ENCODE measurements at regions not wholly inside any gene's neighbourhood (a gene's known extent, or its start where the extent isn't known, plus 50 kb on each side); places are given as distances from the start of the nearest gene placed in this dataset.
"Not testable (repeated sequence)": the region's sequence is repeated elsewhere in the genome, so short reads cannot be mapped to it uniquely, and the experiment has no call there.

DNA sequence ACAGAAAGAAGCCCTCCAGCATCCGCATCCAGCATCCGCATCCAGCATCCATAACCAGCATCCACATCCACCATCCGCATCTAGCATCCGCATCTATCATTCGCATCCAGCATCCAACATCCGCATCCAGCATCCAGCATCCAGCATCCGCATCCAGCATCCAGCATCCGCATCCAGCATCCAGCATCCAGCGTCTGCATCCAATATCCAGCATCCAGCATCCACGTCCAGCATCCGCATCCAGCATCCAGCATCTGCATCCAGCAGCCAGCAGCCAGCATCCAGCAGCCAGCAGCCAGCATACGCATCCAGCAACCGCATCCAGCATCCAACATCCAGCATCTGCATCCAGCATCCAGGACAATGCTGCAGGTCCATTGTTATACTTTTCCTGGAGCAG, 671.0 kb upstream of the C16orf82 start:
- Histone ChIP-seq H3K4me3 (ENCODE audit: low read length) (no peak overlapping the region), H3K27me3 (ENCODE audit: control insufficient read depth, insufficient read depth) (no peaks in the 10 kb centered on the region), H3K27ac (ENCODE audit: low read length) (no peak overlapping the region), H3K4me1 (ENCODE audit: control insufficient read depth, insufficient read depth, low read length) (no peaks in the 10 kb centered on the region), H3K9me3 (ENCODE audit: control insufficient read depth, low read length) (no peaks in the 10 kb centered on the region)
- 81% methylated on average over 13 of the region's 13 CpGs for WGBS
- DNase-seq, result no peak
- intact Hi-C loops (cut with DNase I), result no loop called here
- no peak for ATAC-seq

DNA sequence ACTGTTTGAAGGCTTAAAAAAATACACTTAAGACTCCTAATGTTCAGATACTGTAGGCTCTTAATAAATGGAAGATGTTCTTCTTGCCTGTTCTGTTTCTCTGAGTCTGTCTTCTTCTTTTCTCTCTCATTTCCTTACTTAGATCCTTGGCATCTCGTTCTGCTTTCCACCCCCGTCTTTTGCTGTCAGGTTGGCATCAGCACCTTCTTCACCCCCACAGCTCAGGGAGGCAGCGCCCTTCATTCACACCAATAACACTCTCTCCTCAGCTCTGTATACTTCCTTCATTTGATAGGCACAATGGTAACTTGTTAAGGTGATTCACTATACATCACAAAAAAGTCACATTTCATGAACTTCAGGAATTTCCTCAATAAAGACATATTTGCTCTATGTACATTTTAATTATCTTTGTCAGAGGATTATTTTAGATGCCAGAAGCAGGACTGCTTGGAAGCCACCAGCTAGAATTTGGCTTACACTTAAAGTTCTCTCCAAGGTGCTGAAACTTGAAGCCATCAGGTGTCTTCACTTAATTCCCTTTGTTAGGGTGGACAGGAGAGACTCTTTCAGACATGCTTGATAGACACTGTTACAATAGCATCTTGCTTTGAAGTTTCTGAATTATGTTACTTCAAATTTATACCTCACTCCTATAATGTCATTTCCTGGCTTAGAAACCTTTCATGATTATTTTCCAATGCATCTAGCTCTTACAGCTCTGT, 670.1 kb upstream of the C16orf82 start:
- 43% methylated on average over 3 of the region's 3 CpGs for WGBS
- no peak overlapping the region for H3K27ac ChIP-seq (ENCODE audit: low read length)
- DNase-seq (no peak), ATAC-seq (no peak)
- H3K4me3 ChIP-seq (ENCODE audit: low read length), result no peak overlapping the region
- intact Hi-C loops (cut with DNase I), result no loop called here
- H3K27me3 ChIP-seq (ENCODE audit: control insufficient read depth, insufficient read depth), result no peaks in the 10 kb centered on the region
- H3K9me3 ChIP-seq (ENCODE audit: control insufficient read depth, low read length), result no peaks in the 10 kb centered on the region
- no peaks in the 10 kb centered on the region for H3K4me1 ChIP-seq (ENCODE audit: control insufficient read depth, insufficient read depth, low read length)

DNA sequence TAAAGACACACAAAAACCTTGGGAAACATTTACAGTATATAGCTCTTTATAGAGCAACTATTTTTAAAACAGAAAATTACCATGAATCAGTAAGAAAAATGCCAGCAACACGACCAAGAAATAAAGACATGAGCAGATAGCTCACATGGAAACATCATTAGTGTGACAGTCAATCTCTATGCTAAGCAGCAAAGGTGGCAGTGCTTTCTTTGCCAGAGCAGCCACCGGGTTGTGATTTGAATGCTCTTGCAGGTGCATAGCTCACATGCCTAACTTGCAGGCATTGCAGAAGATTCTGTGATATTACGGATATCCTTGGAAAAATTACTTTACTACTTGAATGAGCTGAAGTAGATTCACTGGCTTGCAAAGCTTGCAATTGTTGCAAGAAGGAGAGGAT, 652.9 kb upstream of the C16orf82 start:
- H3K4me1 ChIP-seq (ENCODE audit: control insufficient read depth, insufficient read depth, low read length), result no peaks in the 10 kb centered on the region
- no peak overlapping the region for H3K4me3 ChIP-seq (ENCODE audit: low read length)
- H3K27ac ChIP-seq (ENCODE audit: low read length), result no peak overlapping the region
- DNase-seq, result no peak
- H3K9me3 ChIP-seq (ENCODE audit: control insufficient read depth, low read length), result no peaks in the 10 kb centered on the region
- no peak for ATAC-seq
- intact Hi-C loops (cut with DNase I), result no loop called here
- WGBS, result 55% methylated on average over 3 of the region's 3 CpGs
- H3K27me3 ChIP-seq (ENCODE audit: control insufficient read depth, insufficient read depth), result no peaks in the 10 kb centered on the region

DNA sequence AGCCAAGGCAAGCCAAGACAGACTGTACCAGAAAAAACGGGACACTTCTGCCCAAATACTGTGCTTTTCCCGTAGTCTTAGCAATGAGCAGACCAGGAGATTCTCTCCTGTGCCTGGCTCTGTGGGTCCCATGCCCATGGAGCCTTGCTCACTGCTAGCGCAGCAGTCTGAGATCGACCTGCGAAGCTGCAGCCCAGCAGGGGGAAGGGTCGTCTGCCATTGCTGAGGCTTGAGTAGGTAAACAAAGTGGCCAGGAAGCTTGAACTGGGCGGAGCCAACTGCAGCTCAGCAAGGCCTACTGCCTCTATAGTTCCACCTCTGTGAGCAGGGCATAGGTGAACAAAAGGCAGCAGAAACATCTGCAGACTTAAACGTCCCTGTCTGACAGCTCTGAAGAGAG, 647.3 kb upstream of the C16orf82 start:
- H3K27ac ChIP-seq (ENCODE audit: low read length); H3K4me3 ChIP-seq (ENCODE audit: low read length); ATAC-seq; H3K9me3 ChIP-seq (ENCODE audit: control insufficient read depth, low read length); H3K4me1 ChIP-seq (ENCODE audit: control insufficient read depth, insufficient read depth, low read length); H3K27me3 ChIP-seq (ENCODE audit: control insufficient read depth, insufficient read depth); intact Hi-C loops (cut with DNase I); DNase-seq: not testable (repeated sequence)
- 60% methylated on average over 8 of the region's 8 CpGs for WGBS

DNA sequence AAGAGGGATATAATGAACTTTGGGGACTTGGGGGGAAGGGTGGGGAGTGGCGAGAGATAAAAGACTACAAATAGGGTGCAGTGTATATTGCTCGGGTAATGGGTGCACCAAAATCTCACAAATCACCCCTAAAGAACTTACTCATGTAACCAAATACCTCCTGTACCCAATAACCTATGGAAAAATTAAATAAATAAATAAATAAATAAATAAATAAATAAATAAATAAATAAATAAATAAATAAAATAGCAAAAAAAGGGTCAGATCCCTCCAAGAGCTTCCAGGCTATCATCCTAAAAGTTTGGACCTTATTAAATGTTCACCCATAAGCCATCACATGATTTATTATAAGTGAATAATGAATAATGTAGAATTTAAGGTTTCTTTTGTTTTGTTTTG, 636.1 kb upstream of the C16orf82 start:
- H3K4me3 ChIP-seq (ENCODE audit: low read length), result no peak overlapping the region
- intact Hi-C loops (cut with DNase I), result no loop called here
- no peak overlapping the region for H3K27ac ChIP-seq (ENCODE audit: low read length)
- DNase-seq, result no peak
- ATAC-seq, result no peak
- no peaks in the 10 kb centered on the region for H3K4me1 ChIP-seq (ENCODE audit: control insufficient read depth, insufficient read depth, low read length)
- WGBS, result 81% methylated on average over 2 of the region's 2 CpGs
- peaks cover 2% of the 10 kb centered on the region for H3K27me3 ChIP-seq (ENCODE audit: control insufficient read depth, insufficient read depth)
- no peaks in the 10 kb centered on the region for H3K9me3 ChIP-seq (ENCODE audit: control insufficient read depth, low read length)

DNA sequence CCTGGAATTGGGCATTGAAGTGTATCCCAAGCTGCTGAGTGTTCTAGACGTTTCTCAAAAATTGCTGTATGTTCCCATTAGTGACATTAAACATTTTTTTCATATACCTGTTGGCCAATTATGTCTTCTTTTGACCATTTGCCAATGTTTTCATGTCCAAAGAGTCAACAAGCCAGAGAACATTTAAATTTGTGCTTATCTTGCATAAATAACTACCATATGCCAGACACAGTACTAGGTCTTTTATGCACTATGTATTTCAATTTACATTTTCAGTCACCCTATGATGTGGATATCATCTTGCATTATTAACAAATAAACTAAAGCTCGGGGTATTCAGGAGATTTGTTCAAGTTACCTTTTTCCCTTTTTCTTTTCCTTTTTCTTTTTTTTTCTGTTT, 632.9 kb upstream of the C16orf82 start:
- Histone ChIP-seq H3K4me1 (ENCODE audit: control insufficient read depth, insufficient read depth, low read length) (no peaks in the 10 kb centered on the region), H3K4me3 (ENCODE audit: low read length) (no peak overlapping the region)
- intact Hi-C loops (cut with DNase I), result no loop called here

DNA sequence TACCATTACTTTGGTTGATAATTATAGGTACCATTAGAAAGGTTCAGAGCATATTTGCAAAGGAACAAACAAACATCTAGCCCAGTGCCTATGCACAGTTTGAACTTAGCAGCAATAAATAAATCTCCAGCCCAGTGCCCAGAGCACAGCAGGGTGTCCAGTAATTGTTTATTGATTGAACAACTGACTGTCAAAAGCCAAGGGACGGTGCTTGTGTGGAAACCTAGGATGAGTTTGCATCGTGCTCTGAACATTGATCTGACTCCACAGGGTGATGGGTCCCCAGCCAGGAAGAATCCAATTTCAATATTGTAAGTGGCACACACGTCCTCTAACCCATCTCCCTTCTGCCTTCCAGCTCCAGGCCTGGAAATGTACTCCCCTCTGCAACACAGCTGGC, 625.5 kb upstream of the C16orf82 start:
- H3K27me3 ChIP-seq (ENCODE audit: control insufficient read depth, insufficient read depth), result no peaks in the 10 kb centered on the region
- ATAC-seq, result no peak
- no peak overlapping the region for H3K27ac ChIP-seq (ENCODE audit: low read length)
- no peaks in the 10 kb centered on the region for H3K9me3 ChIP-seq (ENCODE audit: control insufficient read depth, low read length)
- intact Hi-C loops (cut with DNase I), result no loop called here
- H3K4me3 ChIP-seq (ENCODE audit: low read length), result no peak overlapping the region
- DNase-seq, result no peak
- 59% methylated on average over 3 of the region's 3 CpGs for WGBS
- no peaks in the 10 kb centered on the region for H3K4me1 ChIP-seq (ENCODE audit: control insufficient read depth, insufficient read depth, low read length)

More for the DNA sequence above, 632.9 kb upstream of the C16orf82 start:
- DNase-seq (no peak), ATAC-seq (no peak)
- WGBS, result 59% methylated on average over 2 of the region's 2 CpGs
- H3K27me3 ChIP-seq (ENCODE audit: control insufficient read depth, insufficient read depth), result peaks cover 2% of the 10 kb centered on the region
- no peak overlapping the region for H3K27ac ChIP-seq (ENCODE audit: low read length)
- H3K9me3 ChIP-seq (ENCODE audit: control insufficient read depth, low read length), result no peaks in the 10 kb centered on the region

DNA sequence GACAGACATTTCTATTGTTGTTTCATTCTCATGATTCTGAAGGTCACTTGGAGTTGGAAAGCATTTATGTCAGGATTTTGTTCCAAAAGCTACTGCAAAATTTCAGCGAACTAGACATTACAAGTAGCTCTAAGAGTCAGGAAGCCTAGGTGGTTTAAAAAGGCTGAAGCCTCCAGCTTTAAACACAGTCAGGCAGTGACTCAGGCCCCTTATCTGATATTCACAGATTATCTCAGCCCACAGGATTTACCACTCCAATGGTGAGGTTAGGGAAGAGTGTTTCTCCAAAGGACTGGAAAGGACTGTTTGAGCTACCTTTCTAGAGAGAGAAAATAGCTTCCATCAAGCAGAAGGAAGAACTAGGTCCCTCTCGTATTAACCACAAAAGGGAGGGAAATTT, 624.4 kb upstream of the C16orf82 start:
- ATAC-seq (no peak), DNase-seq (no peak)
- Histone ChIP-seq H3K4me1 (ENCODE audit: control insufficient read depth, insufficient read depth, low read length) (no peaks in the 10 kb centered on the region), H3K9me3 (ENCODE audit: control insufficient read depth, low read length) (no peaks in the 10 kb centered on the region), H3K4me3 (ENCODE audit: low read length) (no peak overlapping the region), H3K27ac (ENCODE audit: low read length) (no peak overlapping the region), H3K27me3 (ENCODE audit: control insufficient read depth, insufficient read depth) (no peaks in the 10 kb centered on the region)
- intact Hi-C loops (cut with DNase I), result no loop called here
- WGBS, result 68% methylated on average over 2 of the region's 2 CpGs

DNA sequence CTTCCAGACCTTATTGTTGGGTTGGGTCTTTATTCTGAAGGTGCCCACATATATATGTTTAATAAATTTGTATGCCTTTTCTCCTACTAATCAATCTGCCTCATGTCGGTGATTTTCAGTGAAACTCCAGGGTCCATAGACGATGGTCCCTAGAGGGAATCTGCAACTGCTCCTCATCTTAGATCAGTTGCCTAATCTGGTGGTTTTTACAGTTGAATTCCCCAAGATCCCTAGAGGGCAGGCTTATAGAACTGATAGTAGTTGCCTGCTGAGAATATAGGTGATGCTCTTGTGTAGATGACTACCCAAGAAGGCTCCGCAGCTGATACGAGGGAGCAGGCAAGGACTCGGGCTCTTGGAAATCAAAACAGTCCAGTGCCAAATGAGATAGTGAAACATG, 619.2 kb upstream of the C16orf82 start:
- WGBS, result 84% methylated on average over 5 of the region's 5 CpGs
- ATAC-seq (no peak), DNase-seq (no peak)
- intact Hi-C loops (cut with DNase I), result no loop called here
- no peak overlapping the region for H3K4me3 ChIP-seq (ENCODE audit: low read length)
- no peaks in the 10 kb centered on the region for H3K27me3 ChIP-seq (ENCODE audit: control insufficient read depth, insufficient read depth)
- no peaks in the 10 kb centered on the region for H3K9me3 ChIP-seq (ENCODE audit: control insufficient read depth, low read length)
- H3K27ac ChIP-seq (ENCODE audit: low read length), result no peak overlapping the region
- no peaks in the 10 kb centered on the region for H3K4me1 ChIP-seq (ENCODE audit: control insufficient read depth, insufficient read depth, low read length)

DNA sequence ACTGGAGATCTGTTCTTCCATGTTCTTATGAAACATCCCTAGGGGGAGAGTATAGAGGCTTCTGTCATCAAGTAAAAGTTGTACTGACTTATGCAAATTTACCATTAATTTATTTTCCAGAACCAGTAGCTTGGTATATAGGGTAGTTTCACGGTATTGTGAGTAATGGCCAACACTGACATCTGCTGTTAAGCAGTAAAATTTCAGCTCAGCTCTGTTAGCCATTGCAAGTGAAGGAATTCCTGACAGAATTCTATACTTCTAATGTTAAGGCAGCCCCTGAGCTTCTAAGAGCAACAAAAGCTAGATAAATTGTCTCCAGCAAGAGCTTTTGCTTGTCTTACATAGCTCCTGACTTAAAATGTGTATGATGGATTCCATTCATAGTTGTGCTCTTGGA, 613.5 kb upstream of the C16orf82 start:
- H3K27ac ChIP-seq (ENCODE audit: low read length), result no peak overlapping the region
- DNase-seq (no peak), ATAC-seq (no peak)
- no peaks in the 10 kb centered on the region for H3K27me3 ChIP-seq (ENCODE audit: control insufficient read depth, insufficient read depth)
- intact Hi-C loops (cut with DNase I), result loop anchor here in 1 of 4 donors (5.0 kb wide), 1 partner anchor 616 kb away; no protein-coding TSS in a partner anchor
- H3K4me3 ChIP-seq (ENCODE audit: low read length), result no peak overlapping the region
- no peaks in the 10 kb centered on the region for H3K9me3 ChIP-seq (ENCODE audit: control insufficient read depth, low read length)
- WGBS, result 31% methylated on average over 1 of the region's 1 CpG
- no peaks in the 10 kb centered on the region for H3K4me1 ChIP-seq (ENCODE audit: control insufficient read depth, insufficient read depth, low read length)

DNA sequence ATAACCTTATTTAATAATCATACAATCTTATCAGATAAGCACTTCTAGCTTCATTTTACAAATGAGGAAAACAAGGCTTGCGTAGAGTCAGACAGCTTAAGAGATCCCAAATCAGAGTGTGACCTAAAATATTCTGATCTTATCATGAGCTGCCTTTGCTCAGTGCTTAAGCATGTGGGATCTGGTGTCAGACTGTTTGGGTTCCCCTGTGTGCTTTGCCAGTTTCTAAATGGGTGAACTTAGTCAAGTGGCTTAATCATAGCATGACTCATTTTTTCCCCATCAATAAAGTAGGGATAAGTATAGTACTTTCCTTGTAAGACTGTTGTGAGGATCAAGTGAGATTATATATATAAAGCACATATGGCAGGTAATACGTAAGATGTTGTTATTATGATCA, 612.6 kb upstream of the C16orf82 start:
- H3K4me3 ChIP-seq (ENCODE audit: low read length), result no peak overlapping the region
- DNase-seq (no peak), ATAC-seq (no peak)
- intact Hi-C loops (cut with DNase I), result loop anchor here in 1 of 4 donors (5.0 kb wide), 1 partner anchor 617 kb away; no protein-coding TSS in a partner anchor
- no peaks in the 10 kb centered on the region for H3K9me3 ChIP-seq (ENCODE audit: control insufficient read depth, low read length)
- no peak overlapping the region for H3K27ac ChIP-seq (ENCODE audit: low read length)
- no peaks in the 10 kb centered on the region for H3K27me3 ChIP-seq (ENCODE audit: control insufficient read depth, insufficient read depth)
- no peaks in the 10 kb centered on the region for H3K4me1 ChIP-seq (ENCODE audit: control insufficient read depth, insufficient read depth, low read length)
- 81% methylated on average over 2 of the region's 2 CpGs for WGBS

DNA sequence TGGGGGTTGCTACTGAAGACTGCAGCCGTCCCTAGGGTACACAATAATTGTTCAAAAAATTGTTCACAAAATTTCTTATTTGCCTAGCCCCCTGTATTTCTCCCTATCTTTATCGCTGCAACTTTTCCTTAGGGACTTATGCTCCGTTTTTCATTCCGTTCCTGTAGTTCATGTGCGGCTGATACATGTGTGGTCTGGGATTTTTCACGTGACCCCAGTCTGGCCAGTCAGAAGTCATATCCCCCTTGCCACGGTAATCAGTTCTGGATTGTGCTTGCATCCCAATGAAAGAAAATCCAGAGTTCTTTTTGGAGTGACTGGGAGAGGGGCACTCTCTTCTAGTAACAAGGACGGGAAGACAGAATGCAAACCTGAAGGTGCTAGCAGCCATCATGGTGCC, 610.7 kb upstream of the C16orf82 start:
- no peaks in the 10 kb centered on the region for H3K27me3 ChIP-seq (ENCODE audit: control insufficient read depth, insufficient read depth)
- intact Hi-C loops (cut with DNase I), result no loop called here
- no peak overlapping the region for H3K27ac ChIP-seq (ENCODE audit: low read length)
- DNase-seq (no peak), ATAC-seq (no peak)
- WGBS, result 73% methylated on average over 8 of the region's 8 CpGs
- no peaks in the 10 kb centered on the region for H3K4me1 ChIP-seq (ENCODE audit: control insufficient read depth, insufficient read depth, low read length)
- H3K9me3 ChIP-seq (ENCODE audit: control insufficient read depth, low read length), result no peaks in the 10 kb centered on the region
- no peak overlapping the region for H3K4me3 ChIP-seq (ENCODE audit: low read length)
